ENCODE measurements at regions not wholly inside any gene's neighbourhood (a gene's known extent, or its start where the extent isn't known, plus 50 kb on each side); places are given as distances from the start of the nearest gene placed in this dataset.

DNA sequence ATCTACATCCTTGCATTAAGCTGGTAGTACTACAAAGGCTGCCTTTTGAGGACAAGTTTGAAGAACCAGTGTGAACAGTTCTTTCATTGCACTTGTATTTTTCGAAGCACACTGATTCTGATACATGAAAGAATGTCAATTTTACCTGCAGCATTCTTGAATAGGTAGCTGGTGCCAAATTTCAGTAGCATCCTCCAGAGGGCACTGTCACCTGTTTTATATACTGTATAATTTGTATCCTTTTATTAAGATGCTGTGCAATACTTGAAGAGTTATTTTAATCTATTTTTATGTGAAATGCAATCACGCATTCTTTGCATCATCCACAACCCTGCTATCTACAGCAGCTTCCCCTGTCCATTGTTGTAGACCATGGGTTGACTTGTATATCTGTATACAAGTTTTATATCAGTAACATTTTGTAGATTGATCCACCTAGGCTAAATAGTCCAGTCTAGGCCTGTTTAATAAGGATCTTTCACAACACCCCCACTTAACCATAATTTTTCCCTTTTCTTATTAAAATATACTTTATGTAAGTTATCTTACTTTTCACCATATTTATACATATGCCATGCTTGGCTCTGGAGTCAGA lies 325.7 kb downstream of the PCDH7 start:
- WGBS, 2 experiments (ENCODE audit: low coverage in 1 of 2, low lambda C conversion rate in 2 of 2, missing lambda C conversion rate in 2 of 2), result 5 to 11% methylated on average over 2 of the region's 2 CpGs
- Histone ChIP-seq H3K79me2 (ENCODE audit: insufficient read depth) (no peaks in the 10 kb centered on the region), H3K27ac (no peak overlapping the region), H3K4me1 (ENCODE audit: insufficient read depth) (no peaks in the 10 kb centered on the region), H2AFZ (no peak overlapping the region), H3F3A (ENCODE audit: insufficient read depth) (no peaks in the 10 kb centered on the region), H3K27me3 (replicated peaks; ENCODE audit: insufficient read depth) (no peaks in the 10 kb centered on the region), H3K4me3 (no peak overlapping the region), H4K20me1 (ENCODE audit: insufficient read depth) (no peaks in the 10 kb centered on the region), H3K9me3 (ENCODE audit: low read depth) (no peaks in the 10 kb centered on the region), H3K4me2 (ENCODE audit: unreplicated experiment) (no peak overlapping the region), H3K9ac (no peak overlapping the region), H3K36me3 (ENCODE audit: low read depth) (no peaks in the 10 kb centered on the region), H3K9me2 (ENCODE audit: insufficient read depth) (no peaks in the 10 kb centered on the region)
- peak; percentile 1 for DNase-seq
- TF ChIP-seq EZH2phosphoT487 (IDR thresholded peaks at IDR 0.05; ENCODE audit: insufficient read depth, low read depth), result no peak
- TF ChIP-seq EZH2 (IDR thresholded peaks at IDR 0.05; ENCODE audit: insufficient read depth, poor library complexity, severe bottlenecking), result no peak
- in situ Hi-C loops (cut with MboI), result no loop called here

GRCh38 chr4:31051151-31051550 lies 331.0 kb downstream of the PCDH7 start:
- no peak overlapping the region for H3K9ac ChIP-seq
- no peak for TF ChIP-seq EZH2phosphoT487 (IDR thresholded peaks at IDR 0.05; ENCODE audit: insufficient read depth, low read depth)
- no peak for TF ChIP-seq EZH2 (IDR thresholded peaks at IDR 0.05; ENCODE audit: insufficient read depth, poor library complexity, severe bottlenecking)
- H3K9me2 ChIP-seq (ENCODE audit: insufficient read depth), result no peaks in the 10 kb centered on the region
- no peak overlapping the region for H3K27ac ChIP-seq
- H2AFZ ChIP-seq, result no peak overlapping the region
- H3K9me3 ChIP-seq (ENCODE audit: low read depth), result no peaks in the 10 kb centered on the region
- H4K20me1 ChIP-seq (ENCODE audit: insufficient read depth), result no peaks in the 10 kb centered on the region
- no peaks in the 10 kb centered on the region for H3K27me3 ChIP-seq (replicated peaks; ENCODE audit: insufficient read depth)
- H3F3A ChIP-seq (ENCODE audit: insufficient read depth), result no peaks in the 10 kb centered on the region
- no peaks in the 10 kb centered on the region for H3K4me1 ChIP-seq (ENCODE audit: insufficient read depth)
- no peak overlapping the region for H3K4me3 ChIP-seq
- no peaks in the 10 kb centered on the region for H3K79me2 ChIP-seq (ENCODE audit: insufficient read depth)
- in situ Hi-C loops (cut with MboI), result no loop called here
- DNase-seq, result no peak
- no peak overlapping the region for H3K4me2 ChIP-seq (ENCODE audit: unreplicated experiment)
- no peaks in the 10 kb centered on the region for H3K36me3 ChIP-seq (ENCODE audit: low read depth)

DNA sequence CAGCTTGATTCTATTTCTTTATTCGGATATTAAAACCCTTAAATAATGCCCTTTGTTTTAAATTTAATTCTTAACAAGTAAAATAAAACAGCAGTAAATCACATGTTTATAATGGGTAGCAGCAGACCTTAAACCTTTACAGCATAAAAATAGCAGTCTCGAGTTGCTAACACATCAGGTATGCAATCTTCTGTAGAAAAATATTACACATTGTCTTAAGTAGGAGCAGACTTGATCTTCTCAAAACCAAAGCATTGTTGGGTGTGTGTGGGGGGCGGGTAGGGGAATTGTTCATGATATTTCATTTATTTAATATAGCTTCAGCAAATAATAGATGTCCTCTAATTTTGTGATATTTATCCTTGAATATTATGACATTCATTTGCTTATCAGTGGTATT lies 331.4 kb downstream of the PCDH7 start:
- 10 to 12% methylated on average over 3 of the region's 3 CpGs for WGBS, 2 experiments (ENCODE audit: low coverage in 1 of 2, low lambda C conversion rate in 2 of 2, missing lambda C conversion rate in 2 of 2)
- Histone ChIP-seq H4K20me1 (ENCODE audit: insufficient read depth) (no peaks in the 10 kb centered on the region), H3K4me3 (no peak overlapping the region), H3K4me1 (ENCODE audit: insufficient read depth) (no peaks in the 10 kb centered on the region), H3K9ac (no peak overlapping the region), H3K27me3 (replicated peaks; ENCODE audit: insufficient read depth) (no peaks in the 10 kb centered on the region), H3K9me3 (ENCODE audit: low read depth) (no peaks in the 10 kb centered on the region), H3K36me3 (ENCODE audit: low read depth) (no peaks in the 10 kb centered on the region), H3K79me2 (ENCODE audit: insufficient read depth) (no peaks in the 10 kb centered on the region), H2AFZ (no peak overlapping the region), H3K27ac (no peak overlapping the region), H3F3A (ENCODE audit: insufficient read depth) (no peaks in the 10 kb centered on the region), H3K9me2 (ENCODE audit: insufficient read depth) (no peaks in the 10 kb centered on the region), H3K4me2 (ENCODE audit: unreplicated experiment) (no peak overlapping the region)
- no peak for DNase-seq
- no peak for TF ChIP-seq EZH2phosphoT487 (IDR thresholded peaks at IDR 0.05; ENCODE audit: insufficient read depth, low read depth)
- no peak for TF ChIP-seq EZH2 (IDR thresholded peaks at IDR 0.05; ENCODE audit: insufficient read depth, poor library complexity, severe bottlenecking)
- in situ Hi-C loops (cut with MboI), result no loop called here

DNA sequence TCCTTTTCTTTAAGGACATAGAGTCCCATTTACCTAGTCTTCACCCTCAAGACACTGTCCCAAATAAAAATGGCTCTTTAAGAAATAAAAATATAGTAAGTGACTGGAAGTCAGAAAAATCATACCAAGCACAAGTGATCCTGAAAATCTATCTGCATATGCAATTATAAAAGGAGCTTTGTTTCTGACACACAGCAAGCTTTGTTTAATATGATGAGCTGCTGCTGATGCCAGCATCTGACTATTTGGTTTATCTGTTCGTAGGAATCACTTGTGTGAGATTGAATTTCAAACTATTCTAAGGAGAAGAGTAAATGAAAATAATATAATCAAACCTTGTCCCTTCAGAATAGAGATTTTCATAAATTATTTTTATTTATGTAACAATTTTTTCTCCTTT lies 332.4 kb downstream of the PCDH7 start:
- no peak for DNase-seq
- no peaks in the 10 kb centered on the region for H3K4me1 ChIP-seq (ENCODE audit: insufficient read depth)
- H3K79me2 ChIP-seq (ENCODE audit: insufficient read depth), result no peaks in the 10 kb centered on the region
- no peaks in the 10 kb centered on the region for H3K9me2 ChIP-seq (ENCODE audit: insufficient read depth)
- no peaks in the 10 kb centered on the region for H4K20me1 ChIP-seq (ENCODE audit: insufficient read depth)
- H3K27me3 ChIP-seq (replicated peaks; ENCODE audit: insufficient read depth), result no peaks in the 10 kb centered on the region
- no peak overlapping the region for H3K9ac ChIP-seq
- in situ Hi-C loops (cut with MboI), result no loop called here
- 0 to 6% methylated on average over 1 of the region's 1 CpG for WGBS, 2 experiments (ENCODE audit: low coverage in 1 of 2, low lambda C conversion rate in 2 of 2, missing lambda C conversion rate in 2 of 2)
- no peak overlapping the region for H2AFZ ChIP-seq
- no peaks in the 10 kb centered on the region for H3K36me3 ChIP-seq (ENCODE audit: low read depth)
- no peak for TF ChIP-seq EZH2phosphoT487 (IDR thresholded peaks at IDR 0.05; ENCODE audit: insufficient read depth, low read depth)
- TF ChIP-seq EZH2 (IDR thresholded peaks at IDR 0.05; ENCODE audit: insufficient read depth, poor library complexity, severe bottlenecking), result no peak
- H3K9me3 ChIP-seq (ENCODE audit: low read depth), result no peaks in the 10 kb centered on the region
- no peak overlapping the region for H3K4me3 ChIP-seq
- H3F3A ChIP-seq (ENCODE audit: insufficient read depth), result no peaks in the 10 kb centered on the region
- no peak overlapping the region for H3K4me2 ChIP-seq (ENCODE audit: unreplicated experiment)
- no peak overlapping the region for H3K27ac ChIP-seq

- Histone ChIP-seq H3K79me2 (ENCODE audit: insufficient read depth) (no peaks in the 10 kb centered on the region), H3K9me2 (ENCODE audit: insufficient read depth) (no peaks in the 10 kb centered on the region), H3K4me2 (ENCODE audit: unreplicated experiment) (no peak overlapping the region), H3K9me3 (ENCODE audit: low read depth) (no peaks in the 10 kb centered on the region), H3K36me3 (ENCODE audit: low read depth) (no peaks in the 10 kb centered on the region), H3K9ac (no peak overlapping the region), H2AFZ (no peak overlapping the region), H3K4me1 (ENCODE audit: insufficient read depth) (no peaks in the 10 kb centered on the region), H4K20me1 (ENCODE audit: insufficient read depth) (no peaks in the 10 kb centered on the region), H3K27ac (no peak overlapping the region), H3K27me3 (replicated peaks; ENCODE audit: insufficient read depth) (no peaks in the 10 kb centered on the region), H3F3A (ENCODE audit: insufficient read depth) (no peaks in the 10 kb centered on the region), H3K4me3 (no peak overlapping the region)
- DNase-seq, result no peak
- 68 to 74% methylated on average over 2 of the region's 2 CpGs for WGBS, 2 experiments (ENCODE audit: low coverage in 1 of 2, low lambda C conversion rate in 2 of 2, missing lambda C conversion rate in 2 of 2)
- no peak for TF ChIP-seq EZH2phosphoT487 (IDR thresholded peaks at IDR 0.05; ENCODE audit: insufficient read depth, low read depth)
- no peak for TF ChIP-seq EZH2 (IDR thresholded peaks at IDR 0.05; ENCODE audit: insufficient read depth, poor library complexity, severe bottlenecking)
- in situ Hi-C loops (cut with MboI), result no loop called here
Observed at GRCh38 chr4:31053451-31053850, 333.3 kb downstream of the PCDH7 start.
